Hypothalamus (tissue), 51 donors: ENCODE measurements at regions not wholly inside any gene's neighbourhood (a gene's known extent, or its start where the extent isn't known, plus 50 kb on each side); places are given as distances from the start of the nearest gene placed in this dataset.
A peak's percentile ranks its signal among the peaks of the same experiment; 100 is the strongest.

ENCODE experiments used
- DNase-seq, 51 donors: peaks; one replicate each; lab custom pipeline; 2025; lab: John Stamatoyannopoulos, UW

GRCh38 chr9:3161912-3162311 is 318.0 kb upstream of the PUM3 start:
- no peak for DNase-seq

DNA sequence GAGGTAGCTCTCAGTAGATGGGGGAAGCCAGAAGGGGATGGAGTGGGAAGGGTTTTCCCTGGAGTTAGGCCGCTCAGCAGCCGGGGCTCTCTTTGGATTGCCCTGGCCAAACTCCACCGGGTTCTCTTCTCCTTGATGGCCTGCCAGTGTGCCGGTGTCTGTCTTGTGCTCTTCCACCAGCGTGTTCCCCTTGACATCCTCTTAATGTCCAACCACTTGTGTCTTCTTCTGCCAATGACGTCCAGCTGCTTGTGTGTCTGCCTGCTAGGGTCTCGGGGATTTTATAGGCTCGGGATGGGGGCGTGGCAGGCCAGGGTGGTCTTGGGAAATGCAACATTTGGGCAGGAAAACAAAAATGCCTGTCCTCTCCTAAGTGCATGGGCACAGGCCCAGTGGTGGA is 313.1 kb upstream of the PUM3 start:
- DNase-seq: no peak

DNA sequence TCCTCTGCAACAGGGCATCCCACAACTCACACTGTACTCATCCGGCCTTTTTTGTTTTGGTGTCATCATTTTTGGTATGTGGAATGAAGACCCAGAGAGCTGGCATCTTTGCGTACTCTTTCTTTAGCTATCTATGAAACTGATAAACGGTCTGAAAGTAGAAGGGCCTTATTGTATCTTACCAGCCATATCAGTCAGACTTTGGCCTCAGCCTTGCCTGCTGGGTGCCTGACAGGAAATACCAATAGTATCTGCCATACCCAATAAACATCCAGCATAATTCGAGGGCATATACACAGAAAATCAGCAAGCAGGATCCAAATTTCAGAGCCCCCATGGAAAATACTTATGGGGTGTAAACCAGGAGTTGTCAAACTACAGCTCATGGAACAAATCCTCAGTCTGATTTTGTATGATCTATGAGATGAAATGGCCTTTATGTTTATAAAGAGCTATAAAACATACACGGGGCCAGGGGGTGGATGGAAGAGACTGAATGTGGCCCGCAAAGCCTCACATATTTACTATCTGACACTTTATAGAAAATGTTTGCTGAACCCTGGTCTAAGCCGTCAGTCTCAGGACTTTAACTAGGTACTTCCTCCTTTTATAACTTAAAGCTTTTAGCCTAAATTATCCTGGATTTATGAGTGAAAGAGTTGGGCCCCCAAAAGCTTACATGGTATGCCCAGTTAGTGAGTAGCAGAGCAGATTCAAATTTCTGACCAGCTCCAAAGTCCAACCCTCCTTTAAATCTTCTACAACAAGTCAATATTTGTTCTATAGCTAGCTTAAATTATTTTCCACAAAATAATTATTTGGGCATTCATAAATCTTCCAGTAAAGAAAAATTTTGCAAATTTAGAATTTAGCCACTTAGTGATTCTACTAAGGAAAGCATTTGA is 308.0 kb upstream of the PUM3 start:
- no peak for DNase-seq

DNA sequence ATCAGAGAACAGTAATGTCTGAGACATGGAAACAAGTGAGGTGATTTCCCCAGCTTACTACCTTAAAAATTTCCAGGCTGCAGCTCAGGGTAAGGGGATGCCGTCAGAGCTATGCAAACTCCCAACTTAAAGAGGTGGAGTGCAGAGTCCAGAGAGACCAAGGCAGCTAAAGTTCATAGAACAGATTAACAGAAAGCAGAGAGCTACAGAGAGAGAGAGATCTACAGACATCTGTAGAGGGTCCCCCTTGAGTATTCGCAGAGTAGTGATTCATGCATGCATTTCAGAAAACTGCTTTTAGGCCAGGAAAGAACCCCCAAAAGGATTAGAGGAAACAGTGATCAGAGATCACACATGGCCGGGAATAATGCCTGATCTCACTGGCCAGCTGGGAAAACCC is 306.2 kb upstream of the PUM3 start:
- DNase-seq: no peak

- peak in 1 of 51 donors; percentile 4 for DNase-seq
Observed at GRCh38 chr9:3138231-3139229, 294.6 kb upstream of the PUM3 start.

DNA sequence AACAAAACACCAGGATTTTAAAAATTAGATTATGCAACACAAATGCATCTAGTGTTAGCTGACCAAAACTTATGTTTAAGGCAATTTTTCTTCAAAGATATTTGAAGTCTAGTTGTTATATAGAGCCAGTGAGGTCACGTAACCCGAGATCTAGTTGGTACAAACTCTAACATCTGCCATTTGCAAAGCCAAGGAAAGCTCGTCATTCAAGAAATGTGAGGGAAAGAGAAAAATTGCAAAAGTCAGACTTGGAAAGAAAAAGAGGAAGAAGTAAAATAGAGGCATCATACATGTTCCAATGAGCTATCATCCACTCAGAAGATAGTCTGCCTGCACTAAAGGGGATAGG is 293.4 kb upstream of the PUM3 start:
- no peak for DNase-seq

GRCh38 chr9:3136686-3137346 is 292.9 kb upstream of the PUM3 start:
- no peak for DNase-seq

- no peak for DNase-seq
Observed at GRCh38 chr9:3136230-3136629, 292.3 kb upstream of the PUM3 start.

GRCh38 chr9:3127564-3127963 is 283.7 kb upstream of the PUM3 start:
- no peak for DNase-seq

DNA sequence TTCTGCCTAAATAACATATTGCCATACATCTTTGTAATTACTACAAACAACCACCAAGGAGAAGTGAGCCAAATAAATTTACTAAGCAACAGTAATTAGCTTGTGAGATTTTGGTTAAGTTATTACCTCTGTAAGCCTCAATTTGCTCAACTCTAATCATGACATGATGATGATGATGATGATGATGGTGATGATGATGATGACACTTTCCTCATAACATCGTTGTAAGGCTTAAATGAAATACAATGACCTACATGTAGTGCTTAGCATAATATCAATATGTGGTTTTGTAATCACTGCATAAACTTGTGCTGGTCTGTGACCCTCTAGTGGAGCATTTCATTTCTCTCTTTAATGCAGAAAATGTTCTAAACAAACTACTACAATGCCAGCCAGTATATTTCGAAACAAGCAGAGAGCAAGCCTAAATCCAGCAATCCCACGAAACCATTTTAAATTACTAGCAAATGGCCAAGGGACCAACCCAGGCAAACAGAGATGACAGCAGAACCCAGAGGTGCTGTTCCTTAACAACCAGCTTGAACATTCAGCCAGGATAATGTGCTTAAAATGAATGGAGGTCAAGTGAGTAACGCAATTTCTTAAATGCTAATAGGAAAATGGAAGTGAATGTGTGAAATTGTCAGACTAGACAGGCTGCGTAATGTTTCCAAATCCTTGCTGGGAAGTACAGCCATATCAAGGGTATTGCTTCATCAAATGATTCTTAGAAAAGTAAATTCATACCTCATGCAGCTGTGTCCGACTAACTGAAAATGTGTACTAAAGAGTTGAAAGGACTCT is 281.9 kb upstream of the PUM3 start:
- no peak for DNase-seq

- DNase-seq: no peak
Observed at GRCh38 chr9:3124001-3124400, 280.1 kb upstream of the PUM3 start.

DNA sequence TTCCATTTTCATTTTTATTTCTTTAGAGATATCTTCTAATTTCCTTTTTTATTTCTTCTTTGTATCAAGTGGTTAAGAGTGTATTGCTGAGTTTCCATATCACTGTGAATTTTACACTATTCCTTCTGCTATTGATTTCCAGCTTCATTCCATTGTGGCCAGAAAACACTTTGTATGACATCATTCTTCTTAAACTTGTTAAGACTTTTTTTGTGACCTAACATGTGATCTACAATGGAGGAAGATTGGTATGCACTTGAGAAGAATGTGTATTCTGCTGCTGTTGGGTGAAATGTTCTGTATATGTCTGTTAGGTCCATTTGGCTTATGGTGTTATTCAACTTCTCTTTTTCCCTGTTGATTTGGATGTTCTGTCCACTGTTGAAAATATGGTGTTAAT is 274.2 kb upstream of the PUM3 start:
- no peak for DNase-seq

- DNase-seq: peak in 3 of 51 donors; percentile 0 to 23 (median 9)
Observed at GRCh38 chr9:3099646-3100045, 255.8 kb upstream of the PUM3 start.

DNA sequence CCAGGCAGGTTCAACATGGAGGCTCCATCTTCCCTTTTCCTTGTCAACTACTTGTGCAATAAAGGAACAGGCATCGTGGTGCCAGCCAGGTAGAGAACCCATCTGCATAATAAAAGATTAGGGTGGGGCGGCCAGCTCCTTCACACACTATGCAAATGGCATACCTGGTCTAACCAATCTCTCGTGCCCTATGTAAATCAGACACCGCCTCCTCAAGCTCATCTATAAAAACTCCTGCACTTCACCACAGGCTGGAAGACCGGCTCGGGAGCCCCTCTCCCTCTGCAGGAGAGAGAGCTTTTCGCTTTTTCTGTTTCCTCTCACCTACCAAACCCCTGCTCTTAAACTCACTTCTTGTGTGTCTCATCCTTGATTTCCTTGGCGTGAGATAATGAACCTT is 244.3 kb upstream of the PUM3 start:
- DNase-seq: no peak

DNA sequence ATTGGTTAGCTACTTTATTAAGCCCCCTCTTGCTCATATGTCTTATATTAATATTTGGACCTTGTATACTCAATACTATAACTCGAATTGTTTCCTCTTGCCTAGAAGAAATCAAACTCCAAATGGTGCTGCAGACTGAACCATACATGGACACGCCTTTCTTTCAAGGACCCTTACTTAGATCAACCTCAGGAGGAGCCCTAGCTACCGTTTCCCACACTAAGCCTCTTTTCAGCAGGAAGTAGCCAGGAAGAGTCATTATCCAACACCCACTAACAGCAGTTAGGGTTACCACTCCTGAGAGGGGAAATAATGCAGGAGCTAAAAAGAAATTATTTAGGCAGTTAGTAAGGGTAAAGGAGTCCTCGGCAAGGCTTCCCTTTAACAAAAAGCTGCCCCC is 243.8 kb upstream of the PUM3 start:
- no peak for DNase-seq

- no peak for DNase-seq
Observed at GRCh38 chr9:3080951-3081350, 237.1 kb upstream of the PUM3 start.

- DNase-seq: no peak
Observed at GRCh38 chr9:3074247-3074646, 230.4 kb upstream of the PUM3 start.

DNA sequence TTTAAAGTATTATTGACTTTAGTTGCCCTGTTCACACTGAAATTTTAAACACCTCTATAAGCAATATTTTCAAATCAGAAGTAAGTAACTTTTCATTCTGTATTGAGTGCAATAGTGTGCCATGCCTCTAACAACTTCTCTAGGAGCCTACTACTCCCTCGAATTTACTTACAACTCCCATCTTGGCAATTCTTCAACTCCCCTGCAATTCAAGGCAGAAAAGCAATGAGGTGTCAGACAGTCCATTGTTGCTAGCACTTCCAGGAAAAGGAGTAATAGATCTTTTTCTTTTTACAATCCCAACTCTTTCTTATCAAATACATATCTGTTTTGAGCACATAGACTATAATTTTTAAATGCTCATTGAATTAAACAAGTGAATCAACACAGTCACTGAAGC is 222.7 kb upstream of the PUM3 start:
- no peak for DNase-seq

DNA sequence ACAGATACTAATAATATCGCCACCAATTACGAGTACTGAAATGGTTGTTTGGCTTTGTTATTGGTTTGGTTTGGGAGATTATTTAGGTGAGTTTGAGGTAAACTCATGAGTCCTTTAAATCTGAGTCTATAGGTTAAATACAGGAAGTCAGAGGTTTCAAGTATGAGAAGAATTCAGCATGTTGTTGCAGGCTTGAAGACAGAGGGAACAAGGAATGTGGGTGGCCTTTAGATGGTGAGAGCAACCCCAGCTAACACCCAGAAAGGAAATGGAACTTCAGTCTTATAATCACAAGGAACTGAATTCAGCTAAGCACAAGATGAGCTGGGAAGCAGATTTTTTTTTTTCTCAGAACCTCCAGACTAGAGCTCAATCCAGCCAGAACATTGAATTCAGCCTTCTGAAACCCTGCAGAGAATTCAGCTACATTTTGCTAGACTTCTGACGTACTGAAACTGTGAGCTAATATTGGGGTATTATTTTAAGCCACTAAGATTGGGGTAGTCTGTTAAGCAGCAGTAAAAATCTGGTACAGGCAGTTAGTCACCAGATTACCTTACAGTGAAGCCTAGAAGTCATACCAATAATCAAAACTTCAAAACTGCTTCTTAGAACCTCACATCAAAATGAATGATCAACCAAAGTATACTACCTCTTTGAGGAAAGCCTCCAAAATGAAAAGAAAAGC is 216.0 kb upstream of the PUM3 start:
- no peak for DNase-seq

DNA sequence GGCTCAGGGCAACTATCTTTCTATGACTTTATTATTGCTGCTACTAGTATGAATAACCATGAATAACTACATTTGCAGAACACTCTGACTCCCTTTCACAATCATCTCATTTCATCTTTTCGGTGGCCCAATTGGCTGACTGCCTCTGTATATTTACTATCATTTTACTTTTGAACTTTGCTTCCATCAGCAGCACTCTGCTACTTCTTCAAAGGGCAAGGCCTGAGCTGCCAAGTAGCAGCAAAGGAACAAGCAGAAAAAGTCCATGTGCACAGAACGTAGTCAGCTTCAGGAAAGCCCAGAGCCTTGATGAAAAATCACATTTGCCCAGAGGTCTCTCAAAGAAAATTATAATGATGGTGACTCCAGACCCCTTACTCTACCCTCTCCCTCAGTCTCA is 214.5 kb upstream of the PUM3 start:
- DNase-seq: no peak
